Esophagus muscularis mucosa (tissue), 4 donors: ENCODE measurements at regions not wholly inside any gene's neighbourhood (a gene's known extent, or its start where the extent isn't known, plus 50 kb on each side); places are given as distances from the start of the nearest gene placed in this dataset.

Experiments
- EP300 ChIP-seq: sonication (generic); formaldehyde crosslinking; IDR thresholded peaks from one replicate; pipeline ENCODE4 v1.6.1; 2017; ENCODE audit warnings: antibody characterized with exemption
- POLR2A ChIP-seq: fragments of 450-650 bp; IDR thresholded peaks from one replicate; pipeline ENCODE4 v1.6.1; 2017; ENCODE audit warnings: antibody characterized with exemption, moderate library complexity, mild to moderate bottlenecking, low read depth
- POLR2AphosphoS5 ChIP-seq, 2 donors: sonication (generic); formaldehyde crosslinking; IDR thresholded peaks; one replicate each; pipeline ENCODE4 v1.6.1; 2017; ENCODE audit warnings: antibody characterized with exemption in 2 of 2
- TF ChIP-seq, protein P1 (sequence below), 3 experiments: fragments of 200-600 bp in 2 of 3; fragments of 450-650 bp in 1 of 3; sonication (generic) in 2 of 3; IDR thresholded peaks; one replicate each; pipeline ENCODE4 v1.5.1; 2017 to 2019; ENCODE audit warnings: antibody characterized with exemption in 3 of 3, mild to moderate bottlenecking in 2 of 3, moderate library complexity in 1 of 3

DNA sequence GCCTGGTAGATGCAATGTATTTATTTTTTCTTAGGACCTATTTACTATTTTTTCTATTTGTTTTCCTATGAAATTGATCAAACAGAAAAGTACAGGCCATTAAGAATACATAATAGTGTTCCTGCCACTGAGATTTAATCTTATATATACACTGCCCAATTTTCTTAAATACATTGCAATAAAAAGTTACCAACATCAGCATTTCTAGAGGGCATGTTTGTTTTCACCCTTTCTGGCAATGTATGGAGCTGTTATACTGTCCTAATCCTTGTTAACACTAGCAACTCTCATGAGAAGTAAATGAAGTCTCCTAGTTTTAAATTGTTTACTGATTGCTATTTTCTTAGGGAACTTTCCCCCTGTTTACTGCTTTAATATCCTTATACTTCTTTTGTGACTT, 359.1 kb upstream of the SEMA3A start:
- TF ChIP-seq POLR2AphosphoS5 (IDR thresholded peaks at IDR 0.05) (no peak), EP300 (no peak), POLR2A (no peak)
- TF ChIP-seq, protein P1, sequence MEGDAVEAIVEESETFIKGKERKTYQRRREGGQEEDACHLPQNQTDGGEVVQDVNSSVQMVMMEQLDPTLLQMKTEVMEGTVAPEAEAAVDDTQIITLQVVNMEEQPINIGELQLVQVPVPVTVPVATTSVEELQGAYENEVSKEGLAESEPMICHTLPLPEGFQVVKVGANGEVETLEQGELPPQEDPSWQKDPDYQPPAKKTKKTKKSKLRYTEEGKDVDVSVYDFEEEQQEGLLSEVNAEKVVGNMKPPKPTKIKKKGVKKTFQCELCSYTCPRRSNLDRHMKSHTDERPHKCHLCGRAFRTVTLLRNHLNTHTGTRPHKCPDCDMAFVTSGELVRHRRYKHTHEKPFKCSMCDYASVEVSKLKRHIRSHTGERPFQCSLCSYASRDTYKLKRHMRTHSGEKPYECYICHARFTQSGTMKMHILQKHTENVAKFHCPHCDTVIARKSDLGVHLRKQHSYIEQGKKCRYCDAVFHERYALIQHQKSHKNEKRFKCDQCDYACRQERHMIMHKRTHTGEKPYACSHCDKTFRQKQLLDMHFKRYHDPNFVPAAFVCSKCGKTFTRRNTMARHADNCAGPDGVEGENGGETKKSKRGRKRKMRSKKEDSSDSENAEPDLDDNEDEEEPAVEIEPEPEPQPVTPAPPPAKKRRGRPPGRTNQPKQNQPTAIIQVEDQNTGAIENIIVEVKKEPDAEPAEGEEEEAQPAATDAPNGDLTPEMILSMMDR (IDR thresholded peaks at IDR 0.05) = no peak
